Suprapubic skin (tissue), 3 donors: ENCODE measurements at regions not wholly inside any gene's neighbourhood (a gene's known extent, or its start where the extent isn't known, plus 50 kb on each side); places are given as distances from the start of the nearest gene placed in this dataset.

Experiments
- CTCF ChIP-seq, 2 donors: fragments of 200-600 bp in 1 of 2; fragments of 450-650 bp in 1 of 2; sonication (generic) in 1 of 2; IDR thresholded peaks; one replicate each; pipeline ENCODE4 v1.5.1; 2016 to 2019; ENCODE audit warnings: antibody characterized with exemption in 2 of 2, mild to moderate bottlenecking in 1 of 2, moderate library complexity in 1 of 2
- EP300 ChIP-seq: sonication (generic); formaldehyde crosslinking; IDR thresholded peaks from one replicate; pipeline ENCODE4 v1.6.1; 2017; ENCODE audit warnings: antibody characterized with exemption

- TF ChIP-seq CTCF (IDR thresholded peaks at IDR 0.05) (no peak), EP300 (no peak)
Observed at GRCh38 chr2:236814593-236814992, 245.0 kb downstream of the ACKR3 start.
